Endothelial cell of umbilical vein (primary cell): ENCODE measurements at regions not wholly inside any gene's neighbourhood (a gene's known extent, or its start where the extent isn't known, plus 50 kb on each side); places are given as distances from the start of the nearest gene placed in this dataset.
"Not testable (repeated sequence)": the region's sequence is repeated elsewhere in the genome, so short reads cannot be mapped to it uniquely, and the experiment has no call there.

Source experiments
- BruUV-seq: library from RNA; stranded (reverse); fragments of 400-500 nt; replicated peaks from 2 replicates; lab custom pipeline; 2021; lab: Mats Ljungman, UMichigan
- CTCF ChIA-PET: fragments of 300-600, 350-600 bp; sonication (Branson Sonifier 250); formaldehyde crosslinking; loops from one replicate; lab custom pipeline; 2021; ENCODE audit warnings: antibody characterized with exemption, inconsistent platforms; lab: Charles Lee
- POLR2A ChIA-PET: fragments of 300-600, 350-600 bp; sonication (Branson Sonifier 250); formaldehyde crosslinking; loops from one replicate; lab custom pipeline; 2021; ENCODE audit warnings: antibody characterized with exemption, inconsistent platforms; lab: Charles Lee
- DNase-seq: peaks from one replicate; pipeline ENCODE4 v3.0.0-alpha.2; 2011; ENCODE audit warnings: low read depth, low spot score
- FAIRE-seq: peaks from 2 replicates; lab custom pipeline; 2011; peaks lifted over from hg19 to GRCh38; lab: Jason Lieb, UNC
- H2AFZ ChIP-seq: 2 replicates; pipeline ENCODE4 v1.6.0; 2012; ENCODE audit warnings: low read depth, low read length, control low read depth, inconsistent platforms
- H3K27ac ChIP-seq: 2 replicates; pipeline ENCODE4 v1.5.1; 2011; ENCODE audit warnings: low read depth, mild to moderate bottlenecking, control low read depth, low read length, moderate library complexity; ENCODE audit not compliant: insufficient read depth
- H3K27me3 ChIP-seq, 2 experiments: 2 replicates each; pipeline versions ENCODE4 v1.6.0 to v1.6.1; 2011; ENCODE audit warnings: low read length in 2 of 2, mixed read lengths in 1 of 2; ENCODE audit not compliant: control insufficient read depth in 2 of 2, insufficient read depth in 2 of 2
- H3K36me3 ChIP-seq, 2 experiments: 2 replicates in 1 of 2; 3 replicates in 1 of 2; pipeline ENCODE4 v1.5.1; 2011; ENCODE audit warnings: low read length in 2 of 2, mild to moderate bottlenecking in 1 of 2, moderate library complexity in 1 of 2; ENCODE audit not compliant: control insufficient read depth in 2 of 2, insufficient read depth in 2 of 2; ENCODE audit errors: extremely low read depth in 1 of 2
- H3K4me1 ChIP-seq: 3 replicates; pipeline ENCODE4 v1.5.1; 2011; ENCODE audit warnings: mild to moderate bottlenecking, low read length; ENCODE audit not compliant: control insufficient read depth, insufficient read depth; ENCODE audit errors: extremely low read depth
- H3K4me2 ChIP-seq: 2 replicates; pipeline ENCODE4 v1.6.1; 2011; ENCODE audit warnings: low read length, control low read depth, mixed read lengths; ENCODE audit not compliant: insufficient read depth
- H3K4me3 ChIP-seq, 3 experiments: fragments of 200-600 bp in 1 of 3; sonication (generic), shearing (Covaris generic) in 1 of 3; replicated peaks in 1 of 3; 2 replicates each; pipeline ENCODE4 v1.5.1; 2011 to 2016; ENCODE audit warnings: control low read depth in 3 of 3, low read length in 3 of 3, mild to moderate bottlenecking in 2 of 3, inconsistent platforms in 1 of 3, low read depth in 1 of 3, moderate library complexity in 1 of 3; ENCODE audit not compliant: insufficient read depth in 1 of 3
- H3K79me2 ChIP-seq: 2 replicates; pipeline ENCODE4 v1.6.0; 2012; ENCODE audit warnings: low read length, inconsistent platforms; ENCODE audit not compliant: control insufficient read depth, insufficient read depth
- H3K9ac ChIP-seq: replicated peaks from 2 replicates; pipeline ENCODE3; 2011; ENCODE audit warnings: low read length, control low read depth; ENCODE audit not compliant: insufficient read depth; ENCODE audit errors: extremely low read depth
- H3K9me1 ChIP-seq: replicated peaks from 3 replicates; pipeline ENCODE4 v1.6.0; 2011; ENCODE audit warnings: mild to moderate bottlenecking, low read length; ENCODE audit not compliant: control insufficient read depth, insufficient read depth; ENCODE audit errors: extremely low read depth
- H3K9me3 ChIP-seq: replicated peaks from 2 replicates; pipeline ENCODE4 v1.5.1; 2012; ENCODE audit warnings: low read length, inconsistent platforms; ENCODE audit not compliant: control insufficient read depth, insufficient read depth
- H4K20me1 ChIP-seq: replicated peaks from 2 replicates; pipeline ENCODE3; 2011; ENCODE audit warnings: mild to moderate bottlenecking, low read length; ENCODE audit not compliant: control insufficient read depth, insufficient read depth; ENCODE audit errors: extremely low read depth
- JUN ChIP-seq: IDR thresholded peaks from 2 replicates; pipeline ENCODE4 v1.6.1; 2011; ENCODE audit warnings: borderline replicate concordance, low read depth; ENCODE audit not compliant: insufficient read length, insufficient read depth
- dilution Hi-C: fragments of 300-500 bp; cut with MboI; formaldehyde crosslinking; loops from one replicate; pipeline ENCODE4 v1.15.0; 2019; ENCODE audit warnings: low sequenced_read_pairs; ENCODE audit not compliant: extremely low pct_ligation_motif_present
- intact Hi-C: fragments of 100-400 bp; cut with micrococcal nuclease; formaldehyde crosslinking; loops from one replicate; pipeline ENCODE4 v1.10.0; 2022
- TF ChIP-seq, protein P1 (sequence below), 2 donors: IDR thresholded peaks; 1 replicate in 1 of 2; 2 replicates in 1 of 2; pipeline ENCODE4 v1.5.1; 2011; ENCODE audit warnings: low read length in 2 of 2, mild to moderate bottlenecking in 2 of 2, moderate library complexity in 2 of 2, control low read depth in 1 of 2, inconsistent platforms in 1 of 2, low read depth in 1 of 2; ENCODE audit not compliant: insufficient read depth in 1 of 2; ENCODE audit errors: extremely low read depth in 1 of 2

DNA sequence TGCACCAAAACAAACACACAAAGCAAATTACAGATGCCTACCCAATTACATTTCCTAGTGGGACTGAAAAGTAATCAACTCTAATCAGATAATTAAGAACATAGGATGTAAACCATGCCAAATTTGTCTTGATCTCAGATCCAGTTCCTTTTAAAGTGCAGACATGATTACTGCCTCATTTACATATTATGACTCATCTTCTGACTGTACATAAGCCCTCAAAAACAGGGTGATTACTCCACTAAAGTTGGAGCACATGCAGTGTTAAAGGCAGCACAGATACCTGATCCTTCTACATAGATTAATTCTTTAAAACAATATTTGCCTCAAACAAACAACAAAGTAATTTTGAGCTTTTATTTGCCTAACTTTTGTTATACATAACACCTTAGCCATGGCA is 337.2 kb downstream of the RPS29 start:
- POLR2A ChIA-PET: no interaction called here
- H3K4me2 ChIP-seq: no peak overlapping the region
- no peak overlapping the region for H3K27ac ChIP-seq
- no peak overlapping the region for H2AFZ ChIP-seq
- no peak overlapping the region for H3K4me3 ChIP-seq
- H3K79me2 ChIP-seq: no peaks in the 10 kb centered on the region
- DNase-seq (no peak), FAIRE-seq (no peak)
- no peaks in the 10 kb centered on the region for H4K20me1 ChIP-seq
- CTCF ChIA-PET: no interaction called here
- peak; percentile 27 for TF ChIP-seq JUN
- TF ChIP-seq, protein P1, sequence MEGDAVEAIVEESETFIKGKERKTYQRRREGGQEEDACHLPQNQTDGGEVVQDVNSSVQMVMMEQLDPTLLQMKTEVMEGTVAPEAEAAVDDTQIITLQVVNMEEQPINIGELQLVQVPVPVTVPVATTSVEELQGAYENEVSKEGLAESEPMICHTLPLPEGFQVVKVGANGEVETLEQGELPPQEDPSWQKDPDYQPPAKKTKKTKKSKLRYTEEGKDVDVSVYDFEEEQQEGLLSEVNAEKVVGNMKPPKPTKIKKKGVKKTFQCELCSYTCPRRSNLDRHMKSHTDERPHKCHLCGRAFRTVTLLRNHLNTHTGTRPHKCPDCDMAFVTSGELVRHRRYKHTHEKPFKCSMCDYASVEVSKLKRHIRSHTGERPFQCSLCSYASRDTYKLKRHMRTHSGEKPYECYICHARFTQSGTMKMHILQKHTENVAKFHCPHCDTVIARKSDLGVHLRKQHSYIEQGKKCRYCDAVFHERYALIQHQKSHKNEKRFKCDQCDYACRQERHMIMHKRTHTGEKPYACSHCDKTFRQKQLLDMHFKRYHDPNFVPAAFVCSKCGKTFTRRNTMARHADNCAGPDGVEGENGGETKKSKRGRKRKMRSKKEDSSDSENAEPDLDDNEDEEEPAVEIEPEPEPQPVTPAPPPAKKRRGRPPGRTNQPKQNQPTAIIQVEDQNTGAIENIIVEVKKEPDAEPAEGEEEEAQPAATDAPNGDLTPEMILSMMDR (IDR thresholded peaks at IDR 0.05; ENCODE audit: extremely low read depth in 1 of 2, insufficient read depth in 1 of 2, low read depth in 1 of 2, low read length in 2 of 2): no peak
- H3K4me1 ChIP-seq: no peaks in the 10 kb centered on the region
- H3K9me1 ChIP-seq: no peaks in the 10 kb centered on the region
- dilution Hi-C loops (no loop called here), intact Hi-C loops (no loop called here)
- H3K9me3 ChIP-seq: peaks cover 2% of the 10 kb centered on the region
- no TSS peak for BruUV-seq
- no peaks in the 10 kb centered on the region for H3K27me3 ChIP-seq
- no peaks in the 10 kb centered on the region for H3K36me3 ChIP-seq
- H3K9ac ChIP-seq: no peak overlapping the region

DNA sequence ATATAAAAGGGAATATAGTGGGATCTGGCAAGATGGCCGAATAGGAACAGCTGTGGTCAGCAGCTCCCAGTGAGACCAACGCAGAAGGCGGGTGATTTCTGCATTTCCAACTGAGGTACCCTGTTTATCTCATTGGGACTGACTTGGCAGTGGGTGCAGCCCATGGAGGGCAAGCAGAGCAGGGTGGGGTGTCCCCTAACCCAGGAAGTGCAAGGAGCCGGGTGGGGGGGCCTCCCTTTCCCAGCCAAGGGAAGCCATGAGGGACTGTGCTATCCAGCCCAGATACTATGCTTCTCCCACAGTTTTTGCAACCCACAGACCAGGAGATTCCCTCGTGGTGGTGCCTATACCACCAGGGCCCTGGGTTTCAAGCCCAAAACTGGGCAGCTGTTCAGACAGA is 342.4 kb downstream of the RPS29 start:
- CTCF ChIA-PET, H3K27ac ChIP-seq, intact Hi-C loops, H4K20me1 ChIP-seq, H3K4me1 ChIP-seq, FAIRE-seq, H3K4me3 ChIP-seq, POLR2A ChIA-PET, H2AFZ ChIP-seq, H3K9me1 ChIP-seq, DNase-seq, BruUV-seq, H3K9me3 ChIP-seq, H3K4me2 ChIP-seq, H3K27me3 ChIP-seq, H3K79me2 ChIP-seq, dilution Hi-C loops, H3K36me3 ChIP-seq, H3K9ac ChIP-seq: not testable (repeated sequence)
